ENCODE measurements at regions not wholly inside any gene's neighbourhood (a gene's known extent, or its start where the extent isn't known, plus 50 kb on each side); places are given as distances from the start of the nearest gene placed in this dataset.

- TF ChIP-seq CTCF (IDR thresholded peaks at IDR 0.05), result no peak
- no peak for TF ChIP-seq EP300 (IDR thresholded peaks at IDR 0.05; ENCODE audit: low read depth)
- TF ChIP-seq POLR2A (IDR thresholded peaks at IDR 0.05), result no peak
- no peak for TF ChIP-seq POLR2AphosphoS5 (IDR thresholded peaks at IDR 0.05)
Measured at GRCh38 chr5:51657340-51658240, 274.3 kb downstream of the ISL1 start.
